Subcutaneous abdominal adipose tissue (tissue), 5 donors: ENCODE measurements at regions not wholly inside any gene's neighbourhood (a gene's known extent, or its start where the extent isn't known, plus 50 kb on each side); places are given as distances from the start of the nearest gene placed in this dataset.
"Not testable (repeated sequence)": the region's sequence is repeated elsewhere in the genome, so short reads cannot be mapped to it uniquely, and the experiment has no call there.

Experiments used
- H3K27ac ChIP-seq: one replicate; pipeline ENCODE4 v1.7.0; 2013; ENCODE audit warnings: low read depth, mild to moderate bottlenecking, inconsistent platforms, low read length, moderate library complexity
- H3K27me3 ChIP-seq, 5 donors: one replicate each; pipeline ENCODE4 v1.7.0; 2013; ENCODE audit warnings: low read length in 5 of 5, inconsistent platforms in 1 of 5; ENCODE audit not compliant: control insufficient read depth in 5 of 5, insufficient read depth in 4 of 5
- H3K36me3 ChIP-seq, 5 donors: one replicate each; pipeline ENCODE4 v1.7.0; 2013; ENCODE audit warnings: low read length in 5 of 5; ENCODE audit not compliant: control insufficient read depth in 5 of 5, insufficient read depth in 5 of 5
- H3K4me1 ChIP-seq, 5 donors: one replicate each; pipeline ENCODE4 v1.7.0; 2013; ENCODE audit warnings: low read length in 5 of 5, mild to moderate bottlenecking in 3 of 5, moderate library complexity in 1 of 5; ENCODE audit not compliant: control insufficient read depth in 5 of 5, insufficient read depth in 5 of 5
- H3K4me3 ChIP-seq, 5 donors: one replicate each; pipeline ENCODE4 v1.7.0; 2013; ENCODE audit warnings: low read length in 5 of 5, low read depth in 1 of 5
- H3K9ac ChIP-seq, 5 donors: one replicate each; pipeline ENCODE4 v1.7.0; 2013; ENCODE audit warnings: low read length in 5 of 5, mild to moderate bottlenecking in 4 of 5, moderate library complexity in 3 of 5
- H3K9me3 ChIP-seq, 5 donors: one replicate each; pipeline ENCODE4 v1.7.0; 2013; ENCODE audit warnings: low read length in 5 of 5; ENCODE audit not compliant: control insufficient read depth in 5 of 5
- donor health status: healthy.
- donor health status: healthy.
- donor health status: healthy.
- donor health status: healthy.
- donor health status: healthy.

- no peaks in the 10 kb centered on the region for H3K36me3 ChIP-seq
- no peaks in the 10 kb centered on the region for H3K4me1 ChIP-seq
- H3K27ac ChIP-seq: no peak overlapping the region
- no peak overlapping the region for H3K9ac ChIP-seq
- no peaks in the 10 kb centered on the region for H3K27me3 ChIP-seq
- H3K9me3 ChIP-seq: no peaks in the 10 kb centered on the region
- H3K4me3 ChIP-seq: no peak overlapping the region
These were observed 390.4 kb upstream of the IZUMO3 start for GRCh38 chr9:24936117-24936516.

- Histone ChIP-seq H3K27me3 (no peaks in the 10 kb centered on the region), H3K9ac (no peak overlapping the region), H3K36me3 (no peaks in the 10 kb centered on the region), H3K9me3 (no peaks in the 10 kb centered on the region), H3K27ac (no peak overlapping the region), H3K4me1 (no peaks in the 10 kb centered on the region), H3K4me3 (no peak overlapping the region)
These were observed 387.1 kb upstream of the IZUMO3 start for GRCh38 chr9:24932785-24933184.

- no peak overlapping the region for H3K4me3 ChIP-seq
- no peak overlapping the region for H3K9ac ChIP-seq
- no peaks in the 10 kb centered on the region for H3K36me3 ChIP-seq
- H3K27me3 ChIP-seq: no peaks in the 10 kb centered on the region
- no peaks in the 10 kb centered on the region for H3K9me3 ChIP-seq
- no peaks in the 10 kb centered on the region for H3K4me1 ChIP-seq
- H3K27ac ChIP-seq: no peak overlapping the region
These were observed 386.2 kb upstream of the IZUMO3 start for GRCh38 chr9:24931894-24932293.

GRCh38 chr9:24912767-24913166 is 367.1 kb upstream of the IZUMO3 start:
- Histone ChIP-seq H3K9ac (no peak overlapping the region), H3K27ac (no peak overlapping the region), H3K9me3 (peaks cover 0 to 4% (median 0%) of the 10 kb centered on the region in 5 donors), H3K27me3 (no peaks in the 10 kb centered on the region), H3K36me3 (no peaks in the 10 kb centered on the region), H3K4me3 (no peak overlapping the region), H3K4me1 (no peaks in the 10 kb centered on the region)

- no peak overlapping the region for H3K9ac ChIP-seq
- H3K9me3 ChIP-seq: peaks cover 0 to 3% (median 0%) of the 10 kb centered on the region in 5 donors
- H3K4me1 ChIP-seq: no peaks in the 10 kb centered on the region
- no peaks in the 10 kb centered on the region for H3K27me3 ChIP-seq
- H3K36me3 ChIP-seq: no peaks in the 10 kb centered on the region
- H3K27ac ChIP-seq: no peak overlapping the region
- H3K4me3 ChIP-seq: no peak overlapping the region
These were observed 355.6 kb upstream of the IZUMO3 start for GRCh38 chr9:24901319-24901718.

GRCh38 chr9:24900179-24900578 is 354.5 kb upstream of the IZUMO3 start:
- peaks cover 0 to 3% (median 0%) of the 10 kb centered on the region in 5 donors for H3K9me3 ChIP-seq
- no peak overlapping the region for H3K9ac ChIP-seq
- no peaks in the 10 kb centered on the region for H3K36me3 ChIP-seq
- H3K27me3 ChIP-seq: no peaks in the 10 kb centered on the region
- H3K4me3 ChIP-seq: no peak overlapping the region
- H3K27ac ChIP-seq: no peak overlapping the region
- no peaks in the 10 kb centered on the region for H3K4me1 ChIP-seq

- peaks cover 0 to 3% (median 0%) of the 10 kb centered on the region in 5 donors for H3K9me3 ChIP-seq
- no peak overlapping the region for H3K27ac ChIP-seq
- no peaks in the 10 kb centered on the region for H3K27me3 ChIP-seq
- no peak overlapping the region for H3K4me3 ChIP-seq
- H3K36me3 ChIP-seq: no peaks in the 10 kb centered on the region
- H3K4me1 ChIP-seq: no peaks in the 10 kb centered on the region
- no peak overlapping the region for H3K9ac ChIP-seq
These were observed 353.8 kb upstream of the IZUMO3 start for GRCh38 chr9:24899463-24899862.

- Histone ChIP-seq H3K27ac (no peak overlapping the region), H3K4me1 (no peaks in the 10 kb centered on the region), H3K4me3 (no peak overlapping the region), H3K9me3 (peaks cover 0 to 7% (median 0%) of the 10 kb centered on the region in 5 donors), H3K27me3 (no peaks in the 10 kb centered on the region), H3K36me3 (no peaks in the 10 kb centered on the region), H3K9ac (no peak overlapping the region)
These were observed 352.1 kb upstream of the IZUMO3 start for GRCh38 chr9:24897826-24898225.

- Histone ChIP-seq H3K27me3 (no peaks in the 10 kb centered on the region), H3K9ac (no peak overlapping the region), H3K4me1 (no peaks in the 10 kb centered on the region), H3K4me3 (no peak overlapping the region), H3K36me3 (no peaks in the 10 kb centered on the region), H3K9me3 (no peaks in the 10 kb centered on the region), H3K27ac (no peak overlapping the region)
These were observed 335.7 kb upstream of the IZUMO3 start for GRCh38 chr9:24881361-24881760.

- Histone ChIP-seq H3K9ac (no peak overlapping the region), H3K27ac (no peak overlapping the region), H3K4me1 (no peaks in the 10 kb centered on the region), H3K27me3 (no peaks in the 10 kb centered on the region), H3K4me3 (no peak overlapping the region), H3K9me3 (no peaks in the 10 kb centered on the region), H3K36me3 (no peaks in the 10 kb centered on the region)
These were observed 333.9 kb upstream of the IZUMO3 start for GRCh38 chr9:24879591-24879990.

- H3K36me3 ChIP-seq, H3K9me3 ChIP-seq, H3K27me3 ChIP-seq, H3K27ac ChIP-seq, H3K9ac ChIP-seq, H3K4me1 ChIP-seq, H3K4me3 ChIP-seq: not testable (repeated sequence)
These were observed 310.9 kb upstream of the IZUMO3 start for GRCh38 chr9:24856601-24857000.
